ENCODE measurements at regions not wholly inside any gene's neighbourhood (a gene's known extent, or its start where the extent isn't known, plus 50 kb on each side); places are given as distances from the start of the nearest gene placed in this dataset.

DNA sequence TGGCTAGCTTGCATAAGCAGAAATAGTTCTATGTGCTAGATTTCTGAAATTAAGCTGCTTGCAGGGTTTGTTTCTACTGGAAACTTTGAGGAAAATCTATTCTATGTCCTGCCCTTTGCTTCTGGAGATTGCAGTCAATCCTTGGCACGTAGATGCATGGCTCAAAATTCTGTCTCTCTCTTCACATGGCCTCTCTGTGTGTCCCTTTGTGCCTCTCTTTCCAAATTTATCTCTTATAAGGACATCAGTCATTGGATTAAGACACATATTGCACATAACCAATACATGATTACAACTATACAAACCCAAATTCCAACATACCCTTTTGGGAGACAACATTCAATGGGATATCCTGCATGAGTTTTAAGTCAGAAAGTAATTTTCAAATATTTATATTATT lies 744.3 kb upstream of the CTNND2 start:
- no peaks in the 10 kb centered on the region for H3K36me3 ChIP-seq (ENCODE audit: control insufficient read depth in 2 of 2, insufficient read depth in 1 of 2, low read length in 2 of 2)
- no peaks in the 10 kb centered on the region for H3K4me1 ChIP-seq (ENCODE audit: control insufficient read depth, insufficient read depth, low read length)
- no peak overlapping the region for H3K27ac ChIP-seq (ENCODE audit: extremely low read depth, low read depth, low read length)
- POLR2A ChIA-PET = no interaction called here
- no peak overlapping the region for H3K4me3 ChIP-seq (ENCODE audit: low read depth, low read length)
- CTCF ChIA-PET = interaction anchor here (0.6 to 0.7 kb wide), 2 partner anchors 80 to 480 kb away, joined by 3 read pairs; no protein-coding TSS in a partner anchor
- no peaks in the 10 kb centered on the region for H3K9me3 ChIP-seq (ENCODE audit: control insufficient read depth, insufficient read depth, low read depth, low read length)
- TF ChIP-seq ZNF114 (tag by site-specific recombination; IDR thresholded peaks at IDR 0.05) (no peak), ZBTB26 (tag by site-specific recombination; optimal IDR thresholded peaks at IDR 0.05) (no peak), SP3 (tag by site-specific recombination; IDR thresholded peaks at IDR 0.05) (no peak), ZNF776 (tag by site-specific recombination; IDR thresholded peaks at IDR 0.05; ENCODE audit: borderline replicate concordance) (no peak), ZNF366 (tag by site-specific recombination; conservative IDR thresholded peaks at IDR 0.05) (no peak)

GRCh38 chr5:12647613-12648012 lies 743.4 kb upstream of the CTNND2 start:
- CTCF ChIA-PET = no interaction called here

More at GRCh38 chr5:12647613-12648012, 743.4 kb upstream of the CTNND2 start:
- H3K4me1 ChIP-seq (ENCODE audit: control insufficient read depth, insufficient read depth, low read length) = no peaks in the 10 kb centered on the region
- no peaks in the 10 kb centered on the region for H3K36me3 ChIP-seq (ENCODE audit: control insufficient read depth in 2 of 2, insufficient read depth in 1 of 2, low read length in 2 of 2)
- POLR2A ChIA-PET = no interaction called here
- TF ChIP-seq, protein P1, sequence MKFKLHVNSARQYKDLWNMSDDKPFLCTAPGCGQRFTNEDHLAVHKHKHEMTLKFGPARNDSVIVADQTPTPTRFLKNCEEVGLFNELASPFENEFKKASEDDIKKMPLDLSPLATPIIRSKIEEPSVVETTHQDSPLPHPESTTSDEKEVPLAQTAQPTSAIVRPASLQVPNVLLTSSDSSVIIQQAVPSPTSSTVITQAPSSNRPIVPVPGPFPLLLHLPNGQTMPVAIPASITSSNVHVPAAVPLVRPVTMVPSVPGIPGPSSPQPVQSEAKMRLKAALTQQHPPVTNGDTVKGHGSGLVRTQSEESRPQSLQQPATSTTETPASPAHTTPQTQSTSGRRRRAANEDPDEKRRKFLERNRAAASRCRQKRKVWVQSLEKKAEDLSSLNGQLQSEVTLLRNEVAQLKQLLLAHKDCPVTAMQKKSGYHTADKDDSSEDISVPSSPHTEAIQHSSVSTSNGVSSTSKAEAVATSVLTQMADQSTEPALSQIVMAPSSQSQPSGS (tag by site-specific recombination; IDR thresholded peaks at IDR 0.05; ENCODE audit: low read depth) = no peak
- TF ChIP-seq SALL2 (tag by site-specific recombination; IDR thresholded peaks at IDR 0.05; ENCODE audit: borderline replicate concordance) (no peak), ZBTB17 (tag by site-specific recombination; IDR thresholded peaks at IDR 0.05) (no peak), ZNF677 (tag by site-specific recombination; IDR thresholded peaks at IDR 0.05) (no peak), KLF1 (tag by site-specific recombination; IDR thresholded peaks at IDR 0.05) (no peak), ZBTB6 (tag by site-specific recombination; IDR thresholded peaks at IDR 0.05) (no peak), MZF1 (tag by site-specific recombination; IDR thresholded peaks at IDR 0.05; ENCODE audit: borderline replicate concordance) (no peak), ZNF354C (tag by site-specific recombination; IDR thresholded peaks at IDR 0.05; ENCODE audit: borderline replicate concordance, low read depth) (no peak), ZNF248 (tag by site-specific recombination; IDR thresholded peaks at IDR 0.05) (no peak), ZNF350 (tag by site-specific recombination; IDR thresholded peaks at IDR 0.05) (no peak), ZNF518A (tag by site-specific recombination; conservative IDR thresholded peaks at IDR 0.05; ENCODE audit: low read depth) (no peak), ZFP69B (tag by site-specific recombination; IDR thresholded peaks at IDR 0.05) (no peak)
- TF ChIP-seq, protein P2, sequence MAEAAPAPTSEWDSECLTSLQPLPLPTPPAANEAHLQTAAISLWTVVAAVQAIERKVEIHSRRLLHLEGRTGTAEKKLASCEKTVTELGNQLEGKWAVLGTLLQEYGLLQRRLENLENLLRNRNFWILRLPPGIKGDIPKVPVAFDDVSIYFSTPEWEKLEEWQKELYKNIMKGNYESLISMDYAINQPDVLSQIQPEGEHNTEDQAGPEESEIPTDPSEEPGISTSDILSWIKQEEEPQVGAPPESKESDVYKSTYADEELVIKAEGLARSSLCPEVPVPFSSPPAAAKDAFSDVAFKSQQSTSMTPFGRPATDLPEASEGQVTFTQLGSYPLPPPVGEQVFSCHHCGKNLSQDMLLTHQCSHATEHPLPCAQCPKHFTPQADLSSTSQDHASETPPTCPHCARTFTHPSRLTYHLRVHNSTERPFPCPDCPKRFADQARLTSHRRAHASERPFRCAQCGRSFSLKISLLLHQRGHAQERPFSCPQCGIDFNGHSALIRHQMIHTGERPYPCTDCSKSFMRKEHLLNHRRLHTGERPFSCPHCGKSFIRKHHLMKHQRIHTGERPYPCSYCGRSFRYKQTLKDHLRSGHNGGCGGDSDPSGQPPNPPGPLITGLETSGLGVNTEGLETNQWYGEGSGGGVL (tag by site-specific recombination; IDR thresholded peaks at IDR 0.05) = no peak
- H3K27ac ChIP-seq (ENCODE audit: extremely low read depth, low read depth, low read length) = no peak overlapping the region
- H3K4me3 ChIP-seq (ENCODE audit: low read depth, low read length) = no peak overlapping the region
- no peaks in the 10 kb centered on the region for H3K9me3 ChIP-seq (ENCODE audit: control insufficient read depth, insufficient read depth, low read depth, low read length)
